CD4-positive, alpha-beta T cell treated with Interleukin-17A for 1 hour (primary cell): ENCODE measurements at regions not wholly inside any gene's neighbourhood (a gene's known extent, or its start where the extent isn't known, plus 50 kb on each side); places are given as distances from the start of the nearest gene placed in this dataset.
"Not testable (repeated sequence)": the region's sequence is repeated elsewhere in the genome, so short reads cannot be mapped to it uniquely, and the experiment has no call there.

ENCODE experiments used
- DNase-seq: peaks from one replicate; pipeline ENCODE4 v3.0.0-alpha.2; 2020

- no peak for DNase-seq
These were observed 96.5 kb upstream of the RHOBTB1 start for GRCh38 chr10:61040399-61041016.

- no peak for DNase-seq
These were observed 95.9 kb upstream of the RHOBTB1 start for GRCh38 chr10:61039868-61040267.

- DNase-seq: not testable (repeated sequence)
These were observed 93.4 kb upstream of the RHOBTB1 start for GRCh38 chr10:61037261-61037830.

GRCh38 chr10:61036148-61036547 lies 92.2 kb upstream of the RHOBTB1 start:
- not testable (repeated sequence) for DNase-seq

GRCh38 chr10:61031341-61031740 lies 87.4 kb upstream of the RHOBTB1 start:
- no peak for DNase-seq

- no peak for DNase-seq
These were observed 85.4 kb upstream of the RHOBTB1 start for GRCh38 chr10:61029411-61029810.

GRCh38 chr10:61028861-61029361 lies 84.9 kb upstream of the RHOBTB1 start:
- DNase-seq: no peak

- no peak for DNase-seq
These were observed 80.8 kb upstream of the RHOBTB1 start for GRCh38 chr10:61024856-61025201.

GRCh38 chr10:61024151-61024855 lies 80.3 kb upstream of the RHOBTB1 start:
- no peak for DNase-seq

- no peak for DNase-seq
These were observed 79.1 kb upstream of the RHOBTB1 start for GRCh38 chr10:61023053-61023452.

- DNase-seq: no peak
These were observed 77.9 kb upstream of the RHOBTB1 start for GRCh38 chr10:61021926-61022325.

GRCh38 chr10:61020420-61021158 lies 76.6 kb upstream of the RHOBTB1 start:
- DNase-seq: no peak

GRCh38 chr10:61018146-61018545 lies 74.2 kb upstream of the RHOBTB1 start:
- DNase-seq: no peak

- no peak for DNase-seq
These were observed 72.6 kb upstream of the RHOBTB1 start for GRCh38 chr10:61016630-61017029.

- no peak for DNase-seq
These were observed 72.0 kb upstream of the RHOBTB1 start for GRCh38 chr10:61016007-61016406.

- DNase-seq: no peak
These were observed 66.9 kb upstream of the RHOBTB1 start for GRCh38 chr10:61010863-61011262.

GRCh38 chr10:61003069-61003468 lies 59.1 kb upstream of the RHOBTB1 start:
- not testable (repeated sequence) for DNase-seq

- DNase-seq: no peak
These were observed 57.7 kb upstream of the RHOBTB1 start for GRCh38 chr10:61001731-61002122.

GRCh38 chr10:61000769-61001730 lies 57.1 kb upstream of the RHOBTB1 start:
- DNase-seq: no peak

GRCh38 chr10:60998932-60999331 lies 54.9 kb upstream of the RHOBTB1 start:
- DNase-seq: no peak

GRCh38 chr10:60994128-60994527 lies 50.1 kb upstream of the RHOBTB1 start:
- DNase-seq: no peak
